SU-DHL-6 (cell line): ENCODE measurements at regions not wholly inside any gene's neighbourhood (a gene's known extent, or its start where the extent isn't known, plus 50 kb on each side); places are given as distances from the start of the nearest gene placed in this dataset.

Source experiments
- H2AFZ ChIP-seq: fragments of 200-600 bp; sonication (generic); 2 replicates; pipeline ENCODE4 v1.6.1; 2014; ENCODE audit warnings: low read depth, mild to moderate bottlenecking, moderate library complexity, mixed read lengths, antibody characterized with exemption, low read length; ENCODE audit not compliant: severe bottlenecking
- H3F3A ChIP-seq: fragments of 200-600 bp; shearing (Covaris generic); 2 replicates; pipeline ENCODE4 v1.6.0; 2016; ENCODE audit warnings: antibody characterized with exemption, mild to moderate bottlenecking; ENCODE audit not compliant: insufficient read depth
- H3K27ac ChIP-seq: fragments of 200-600 bp; sonication (generic); 2 replicates; pipeline ENCODE4 v1.5.1; 2016; ENCODE audit warnings: low read depth, mild to moderate bottlenecking, low read length, moderate library complexity, mixed read lengths
- H3K27me3 ChIP-seq: fragments of 200-600 bp; sonication (generic), shearing (Covaris generic); 2 replicates; pipeline ENCODE4 v1.6.0; 2014; ENCODE audit warnings: mild to moderate bottlenecking, low read length
- H3K36me3 ChIP-seq: fragments of 200-600 bp; sonication (generic); 2 replicates; pipeline ENCODE4 v1.6.1; 2014; ENCODE audit warnings: mild to moderate bottlenecking, low read length, mixed read lengths
- H3K4me2 ChIP-seq: fragments of 300-600, 200-600 bp; shearing (Covaris generic), sonication (generic); 2 replicates; pipeline ENCODE4 v1.6.0; 2014; ENCODE audit warnings: low read length, low read depth, mild to moderate bottlenecking; ENCODE audit not compliant: poor library complexity, severe bottlenecking
- H3K4me3 ChIP-seq: fragments of 200-600 bp; sonication (generic); 2 replicates; pipeline ENCODE4 v1.5.1; 2014; ENCODE audit warnings: antibody characterized with exemption, low read length, mild to moderate bottlenecking, mixed read lengths; ENCODE audit not compliant: insufficient read depth, poor library complexity, severe bottlenecking
- H3K79me2 ChIP-seq: fragments of 200-600 bp; sonication (generic); 2 replicates; pipeline ENCODE4 v1.6.1; 2014; ENCODE audit warnings: mild to moderate bottlenecking, low read length, moderate library complexity; ENCODE audit not compliant: insufficient read depth
- H3K9ac ChIP-seq: fragments of 200-600 bp; sonication (generic); 2 replicates; pipeline ENCODE4 v1.7.0; 2014; ENCODE audit warnings: mild to moderate bottlenecking, low read length
- H3K9me2 ChIP-seq: fragments of 200-600 bp; sonication (generic); replicated peaks from 2 replicates; pipeline ENCODE4 v1.6.1; 2014; ENCODE audit warnings: low read length; ENCODE audit not compliant: insufficient read depth
- H3K9me3 ChIP-seq: fragments of 200-600 bp; sonication (generic); 2 replicates; pipeline ENCODE4 v1.6.1; 2014; ENCODE audit warnings: low read length, mixed read lengths; ENCODE audit not compliant: insufficient read depth
- H4K20me1 ChIP-seq: fragments of 200-600 bp; sonication (generic); 2 replicates; pipeline ENCODE4 v1.6.1; 2014; ENCODE audit warnings: low read depth, mild to moderate bottlenecking, antibody characterized with exemption, low read length, moderate library complexity, mixed read lengths
- EZH2phosphoT487 ChIP-seq: fragments of 200-600 bp; sonication (generic), shearing (Covaris generic); conservative IDR thresholded peaks from 2 replicates; pipeline ENCODE4 v1.6.1; 2018; ENCODE audit warnings: mild to moderate bottlenecking, antibody characterized with exemption, low read length, moderate library complexity, mixed read lengths
- TF ChIP-seq, protein P1 (sequence below): fragments of 200-600 bp; sonication (generic); IDR thresholded peaks from one replicate; pipeline ENCODE4 v1.5.1; 2017; ENCODE audit warnings: antibody characterized with exemption, mild to moderate bottlenecking, low read length, moderate library complexity; ENCODE audit not compliant: insufficient read depth, poor library complexity, severe bottlenecking

DNA sequence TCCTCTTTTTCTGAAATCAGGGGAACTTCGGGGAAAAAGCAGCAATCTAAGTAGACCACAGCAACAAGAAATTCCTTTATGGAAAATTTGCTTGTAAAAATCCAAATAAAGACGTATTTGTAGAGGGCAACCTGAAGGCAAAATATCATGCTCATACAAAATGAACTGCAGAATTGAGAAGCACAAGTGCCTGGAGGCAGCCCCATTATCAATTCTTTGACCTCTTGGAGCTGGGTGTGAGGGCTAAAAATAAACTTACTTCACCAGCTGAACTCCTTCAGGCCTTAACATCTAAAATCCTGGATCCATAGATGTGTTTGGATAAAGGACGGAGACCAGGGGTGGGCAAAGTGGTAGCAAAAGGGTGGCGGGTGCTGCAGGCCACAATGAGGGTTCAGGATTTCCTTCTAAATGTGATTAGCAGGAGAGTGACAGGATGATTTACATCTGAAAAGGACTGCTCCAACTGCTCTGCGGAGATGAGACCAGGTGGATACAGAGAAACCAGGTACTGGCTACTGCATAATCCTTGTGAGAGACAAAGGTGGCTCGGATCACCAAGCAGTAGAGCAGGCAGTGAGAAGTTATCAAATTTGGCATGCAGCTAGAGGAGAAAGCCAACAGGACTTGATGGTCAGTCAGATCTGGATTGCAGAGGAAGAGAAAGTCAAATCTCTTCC, 81.7 kb upstream of the TJP1 start:
- H3K4me2 ChIP-seq: no peak overlapping the region
- no peaks in the 10 kb centered on the region for H3K36me3 ChIP-seq
- no peaks in the 10 kb centered on the region for H3K9me3 ChIP-seq
- H3K27ac ChIP-seq: no peak overlapping the region
- TF ChIP-seq, protein P1, sequence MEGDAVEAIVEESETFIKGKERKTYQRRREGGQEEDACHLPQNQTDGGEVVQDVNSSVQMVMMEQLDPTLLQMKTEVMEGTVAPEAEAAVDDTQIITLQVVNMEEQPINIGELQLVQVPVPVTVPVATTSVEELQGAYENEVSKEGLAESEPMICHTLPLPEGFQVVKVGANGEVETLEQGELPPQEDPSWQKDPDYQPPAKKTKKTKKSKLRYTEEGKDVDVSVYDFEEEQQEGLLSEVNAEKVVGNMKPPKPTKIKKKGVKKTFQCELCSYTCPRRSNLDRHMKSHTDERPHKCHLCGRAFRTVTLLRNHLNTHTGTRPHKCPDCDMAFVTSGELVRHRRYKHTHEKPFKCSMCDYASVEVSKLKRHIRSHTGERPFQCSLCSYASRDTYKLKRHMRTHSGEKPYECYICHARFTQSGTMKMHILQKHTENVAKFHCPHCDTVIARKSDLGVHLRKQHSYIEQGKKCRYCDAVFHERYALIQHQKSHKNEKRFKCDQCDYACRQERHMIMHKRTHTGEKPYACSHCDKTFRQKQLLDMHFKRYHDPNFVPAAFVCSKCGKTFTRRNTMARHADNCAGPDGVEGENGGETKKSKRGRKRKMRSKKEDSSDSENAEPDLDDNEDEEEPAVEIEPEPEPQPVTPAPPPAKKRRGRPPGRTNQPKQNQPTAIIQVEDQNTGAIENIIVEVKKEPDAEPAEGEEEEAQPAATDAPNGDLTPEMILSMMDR: no peak
- TF ChIP-seq EZH2phosphoT487: no peak
- no peak overlapping the region for H2AFZ ChIP-seq
- no peaks in the 10 kb centered on the region for H3K27me3 ChIP-seq
- no peak overlapping the region for H3K9ac ChIP-seq
- no peaks in the 10 kb centered on the region for H3K79me2 ChIP-seq
- no peaks in the 10 kb centered on the region for H3F3A ChIP-seq
- no peaks in the 10 kb centered on the region for H4K20me1 ChIP-seq
- no peaks in the 10 kb centered on the region for H3K9me2 ChIP-seq
- H3K4me3 ChIP-seq: no peak overlapping the region

DNA sequence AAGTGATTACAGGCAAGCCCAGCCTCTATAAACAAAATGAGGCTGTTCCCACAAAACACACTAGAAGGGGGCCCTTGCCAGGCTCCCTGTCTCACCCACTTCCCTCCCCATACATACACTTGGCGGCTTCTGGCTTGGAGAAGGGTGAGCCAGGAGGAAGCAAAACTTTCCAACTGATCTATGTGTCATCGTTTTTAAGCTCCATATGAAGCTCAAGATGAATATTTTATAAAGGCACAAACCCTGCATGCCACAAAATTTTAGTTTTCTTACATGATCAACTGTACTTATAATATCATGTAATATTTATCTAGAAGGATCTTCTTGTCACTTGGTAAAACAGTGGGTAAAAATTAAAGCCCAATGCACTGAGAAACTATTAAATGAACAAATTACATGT, 80.8 kb upstream of the TJP1 start:
- no peaks in the 10 kb centered on the region for H3K27me3 ChIP-seq
- no peak overlapping the region for H3K27ac ChIP-seq
- H3K36me3 ChIP-seq: no peaks in the 10 kb centered on the region
- H3K9ac ChIP-seq: no peak overlapping the region
- no peak overlapping the region for H2AFZ ChIP-seq
- no peaks in the 10 kb centered on the region for H3K9me2 ChIP-seq
- TF ChIP-seq, protein P1: no peak
- TF ChIP-seq EZH2phosphoT487: no peak
- no peaks in the 10 kb centered on the region for H3K9me3 ChIP-seq
- H3F3A ChIP-seq: no peaks in the 10 kb centered on the region
- no peaks in the 10 kb centered on the region for H4K20me1 ChIP-seq
- no peaks in the 10 kb centered on the region for H3K79me2 ChIP-seq
- H3K4me2 ChIP-seq: no peak overlapping the region
- H3K4me3 ChIP-seq: no peak overlapping the region

DNA sequence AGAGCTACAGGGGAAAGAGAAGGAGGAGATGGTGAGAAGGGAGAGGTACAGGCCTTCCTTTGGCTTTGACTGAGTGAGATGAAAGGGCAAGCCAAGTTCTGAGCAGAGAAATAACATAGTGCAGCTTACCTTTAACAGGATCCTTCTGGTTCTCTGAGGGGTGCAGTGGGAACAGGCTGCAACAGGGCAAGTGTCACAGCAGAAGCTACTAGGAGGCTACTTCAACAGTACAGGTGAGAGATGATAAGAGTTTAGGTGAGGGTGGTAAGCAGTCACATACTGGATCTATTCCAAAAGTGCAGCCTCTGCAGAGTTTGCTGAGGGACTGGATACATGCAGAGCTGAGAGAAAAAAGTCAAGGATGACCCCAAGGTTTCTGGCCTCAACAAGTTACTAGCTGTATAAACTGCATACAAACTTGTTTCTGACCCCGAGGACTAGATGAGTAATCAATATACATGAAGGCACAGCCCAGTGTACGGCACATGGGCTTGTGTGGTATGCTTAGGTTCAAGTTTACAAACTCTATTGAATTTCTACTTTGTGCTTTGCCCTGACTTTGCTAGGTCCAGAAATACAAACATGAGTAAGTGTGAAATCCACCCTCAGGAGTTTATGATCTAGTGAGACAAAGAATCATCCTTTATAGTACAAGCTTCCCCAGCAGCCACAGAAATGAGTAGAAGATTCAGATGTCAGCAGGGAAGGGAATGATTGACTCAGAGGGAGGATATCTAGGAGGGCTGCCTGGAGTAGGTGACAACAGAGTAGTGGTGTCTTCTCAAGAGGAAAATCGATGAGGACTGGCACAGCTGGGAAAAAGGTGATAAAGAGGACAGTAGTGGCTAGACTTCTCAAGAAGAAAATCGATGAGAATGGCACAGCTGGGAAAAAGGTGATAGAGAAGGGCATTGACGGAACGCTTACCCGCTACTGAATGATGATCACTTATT, 78.2 kb upstream of the TJP1 start:
- Histone ChIP-seq H3K27ac (no peak overlapping the region), H3K4me2 (no peak overlapping the region), H3F3A (no peaks in the 10 kb centered on the region), H3K4me3 (no peak overlapping the region), H3K27me3 (no peaks in the 10 kb centered on the region), H2AFZ (no peak overlapping the region), H3K9ac (no peak overlapping the region), H3K9me3 (no peaks in the 10 kb centered on the region), H3K36me3 (no peaks in the 10 kb centered on the region), H4K20me1 (no peaks in the 10 kb centered on the region), H3K79me2 (no peaks in the 10 kb centered on the region), H3K9me2 (no peaks in the 10 kb centered on the region)
- TF ChIP-seq EZH2phosphoT487: no peak
- TF ChIP-seq, protein P1: no peak
